Progenitor cell of endocrine pancreas (in vitro differentiated cells): ENCODE measurements at regions not wholly inside any gene's neighbourhood (a gene's known extent, or its start where the extent isn't known, plus 50 kb on each side); places are given as distances from the start of the nearest gene placed in this dataset.
A peak's percentile ranks its signal among the peaks of the same experiment; 100 is the strongest.

Experiments used
- DNase-seq: peaks from one replicate; pipeline ENCODE4 v3.0.0; 2021; ENCODE audit warnings: low spot score; ENCODE audit not compliant: unreplicated experiment
- H3K27ac Mint-ChIP-seq: 2 replicates; pipeline ENCODE4 v1.8.0; 2021; ENCODE audit warnings: mild to moderate bottlenecking, moderate library complexity, mixed read lengths
- H3K27me3 Mint-ChIP-seq: 2 replicates; pipeline ENCODE4 v1.8.0; 2021; ENCODE audit warnings: mixed read lengths
- H3K36me3 Mint-ChIP-seq: 2 replicates; pipeline ENCODE4 v1.8.0; 2022; ENCODE audit warnings: mixed read lengths; ENCODE audit not compliant: insufficient read depth
- H3K4me1 Mint-ChIP-seq: 2 replicates; pipeline ENCODE4 v1.8.0; 2021; ENCODE audit warnings: low read depth, mixed read lengths
- H3K4me3 Mint-ChIP-seq: 2 replicates; pipeline ENCODE4 v1.8.0; 2021; ENCODE audit warnings: low read depth, mild to moderate bottlenecking, moderate library complexity, mixed read lengths
- H3K9me3 Mint-ChIP-seq: 2 replicates; pipeline ENCODE4 v1.8.0; 2021; ENCODE audit warnings: low read depth, mixed read lengths
- TF ChIP-seq, protein P1 (sequence below): fragments of 200-600 bp; sonication (generic); IDR thresholded peaks from one replicate; pipeline ENCODE4 v1.5.0; 2021; ENCODE audit warnings: antibody characterized with exemption, mild to moderate bottlenecking; ENCODE audit not compliant: unreplicated experiment

DNA sequence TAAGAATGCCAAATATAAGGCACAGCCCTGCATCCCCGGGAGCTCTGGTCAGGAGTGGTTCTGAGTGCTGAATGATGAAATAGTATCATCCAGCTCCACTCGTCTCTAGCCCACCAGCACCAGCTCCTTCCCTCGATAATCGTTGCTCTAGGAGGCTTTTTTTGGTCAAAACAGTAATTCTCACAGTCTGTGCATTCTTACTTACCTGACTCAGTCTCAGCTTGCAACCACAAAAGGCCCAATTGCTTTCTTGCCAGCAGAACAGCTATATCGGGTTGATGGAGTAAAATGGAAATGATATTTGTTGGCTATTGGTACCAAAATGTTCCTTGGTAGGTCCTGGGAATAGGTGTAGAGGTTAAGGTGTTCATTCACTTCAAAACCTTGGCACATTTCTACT, 94.8 kb downstream of the BMP4 start:
- Mint-ChIP-seq H3K4me3 (no peak overlapping the region), H3K27ac (no peak overlapping the region), H3K4me1 (peaks cover 9% of the 10 kb centered on the region), H3K36me3 (no peaks in the 10 kb centered on the region), H3K9me3 (no peaks in the 10 kb centered on the region), H3K27me3 (peaks cover 4% of the 10 kb centered on the region)
- DNase-seq, result no peak
- TF ChIP-seq, protein P1, sequence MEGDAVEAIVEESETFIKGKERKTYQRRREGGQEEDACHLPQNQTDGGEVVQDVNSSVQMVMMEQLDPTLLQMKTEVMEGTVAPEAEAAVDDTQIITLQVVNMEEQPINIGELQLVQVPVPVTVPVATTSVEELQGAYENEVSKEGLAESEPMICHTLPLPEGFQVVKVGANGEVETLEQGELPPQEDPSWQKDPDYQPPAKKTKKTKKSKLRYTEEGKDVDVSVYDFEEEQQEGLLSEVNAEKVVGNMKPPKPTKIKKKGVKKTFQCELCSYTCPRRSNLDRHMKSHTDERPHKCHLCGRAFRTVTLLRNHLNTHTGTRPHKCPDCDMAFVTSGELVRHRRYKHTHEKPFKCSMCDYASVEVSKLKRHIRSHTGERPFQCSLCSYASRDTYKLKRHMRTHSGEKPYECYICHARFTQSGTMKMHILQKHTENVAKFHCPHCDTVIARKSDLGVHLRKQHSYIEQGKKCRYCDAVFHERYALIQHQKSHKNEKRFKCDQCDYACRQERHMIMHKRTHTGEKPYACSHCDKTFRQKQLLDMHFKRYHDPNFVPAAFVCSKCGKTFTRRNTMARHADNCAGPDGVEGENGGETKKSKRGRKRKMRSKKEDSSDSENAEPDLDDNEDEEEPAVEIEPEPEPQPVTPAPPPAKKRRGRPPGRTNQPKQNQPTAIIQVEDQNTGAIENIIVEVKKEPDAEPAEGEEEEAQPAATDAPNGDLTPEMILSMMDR, result no peak

DNA sequence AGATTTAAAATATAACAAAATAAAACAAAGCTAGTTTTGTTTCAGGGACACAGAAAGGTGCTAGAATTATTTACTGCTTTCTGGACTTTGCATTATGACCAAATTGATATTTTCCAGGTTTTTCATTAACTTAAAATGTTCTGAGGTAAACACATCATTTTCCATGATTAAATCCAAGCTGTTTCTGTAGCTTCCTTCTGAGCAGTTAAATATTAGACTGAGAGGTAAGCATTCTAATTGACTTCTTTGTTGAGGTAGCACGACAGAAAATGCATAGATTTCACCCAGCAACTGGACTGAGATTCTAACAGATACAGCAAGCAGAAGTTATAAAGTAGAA, 98.3 kb downstream of the BMP4 start:
- TF ChIP-seq, protein P1, result no peak
- H3K4me3 Mint-ChIP-seq, result no peak overlapping the region
- H3K9me3 Mint-ChIP-seq, result no peaks in the 10 kb centered on the region
- H3K27ac Mint-ChIP-seq, result peak overlapping the region; percentile 81
- H3K27me3 Mint-ChIP-seq, result no peaks in the 10 kb centered on the region
- no peak for DNase-seq
- peaks cover 11% of the 10 kb centered on the region for H3K4me1 Mint-ChIP-seq
- H3K36me3 Mint-ChIP-seq, result no peaks in the 10 kb centered on the region

DNA sequence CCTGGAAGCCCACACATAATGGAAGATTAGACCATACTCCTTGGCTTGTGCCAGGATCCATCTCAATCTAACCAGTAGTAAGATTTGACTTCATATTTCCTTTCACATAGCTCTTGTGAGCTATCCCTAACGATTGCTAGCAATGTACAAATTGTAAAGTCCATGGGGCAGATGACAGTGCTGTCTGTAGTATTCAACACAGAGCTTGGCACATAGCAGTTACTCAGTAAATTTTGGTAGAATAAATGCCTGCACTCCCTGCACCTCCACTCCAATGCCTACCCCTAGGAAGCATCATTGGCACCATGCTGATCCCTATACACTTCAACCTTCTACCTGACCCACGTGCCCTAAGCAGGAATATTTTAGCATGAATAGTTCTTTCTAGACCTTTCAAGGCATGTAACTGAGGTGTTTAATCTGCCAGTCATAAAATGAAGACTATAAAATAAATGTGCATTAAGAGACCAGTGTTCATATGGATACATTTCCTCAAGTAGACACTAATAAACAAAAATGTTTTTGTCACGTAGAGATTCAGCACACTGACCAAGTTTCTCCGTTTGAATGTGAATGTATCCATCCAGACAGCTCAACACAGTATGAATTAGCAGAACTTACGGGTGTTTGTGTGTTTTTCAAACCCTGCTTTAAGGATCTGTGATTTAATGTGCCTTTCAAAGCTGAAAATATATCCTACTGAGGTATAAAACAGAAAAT, 98.8 kb downstream of the BMP4 start:
- no peaks in the 10 kb centered on the region for H3K27me3 Mint-ChIP-seq
- H3K4me1 Mint-ChIP-seq, result peaks cover 11% of the 10 kb centered on the region
- H3K9me3 Mint-ChIP-seq, result no peaks in the 10 kb centered on the region
- no peak overlapping the region for H3K4me3 Mint-ChIP-seq
- TF ChIP-seq, protein P1, result no peak
- H3K27ac Mint-ChIP-seq, result no peak overlapping the region
- DNase-seq, result no peak
- H3K36me3 Mint-ChIP-seq, result no peaks in the 10 kb centered on the region

DNA sequence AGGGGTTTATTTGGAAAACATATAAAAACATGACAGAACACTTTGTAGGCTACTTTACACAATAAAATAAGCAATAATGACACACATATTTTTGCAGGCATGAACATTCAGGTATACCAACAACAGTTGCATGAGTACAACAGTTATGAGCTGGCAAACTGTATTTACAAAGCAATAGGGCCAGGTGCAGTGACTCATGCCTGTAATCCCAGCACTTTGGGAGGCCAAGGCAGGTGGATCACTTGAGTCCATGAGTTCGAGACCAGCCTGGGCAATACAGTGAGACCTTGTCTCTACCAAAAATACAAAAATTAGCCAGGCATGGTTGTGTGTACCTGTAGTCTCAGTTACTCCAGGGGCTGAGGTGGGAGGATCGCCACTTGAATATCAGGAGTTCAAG, 101.1 kb downstream of the BMP4 start:
- Mint-ChIP-seq H3K36me3 (no peaks in the 10 kb centered on the region), H3K27ac (no peak overlapping the region), H3K4me1 (peaks cover 16% of the 10 kb centered on the region)

DNA sequence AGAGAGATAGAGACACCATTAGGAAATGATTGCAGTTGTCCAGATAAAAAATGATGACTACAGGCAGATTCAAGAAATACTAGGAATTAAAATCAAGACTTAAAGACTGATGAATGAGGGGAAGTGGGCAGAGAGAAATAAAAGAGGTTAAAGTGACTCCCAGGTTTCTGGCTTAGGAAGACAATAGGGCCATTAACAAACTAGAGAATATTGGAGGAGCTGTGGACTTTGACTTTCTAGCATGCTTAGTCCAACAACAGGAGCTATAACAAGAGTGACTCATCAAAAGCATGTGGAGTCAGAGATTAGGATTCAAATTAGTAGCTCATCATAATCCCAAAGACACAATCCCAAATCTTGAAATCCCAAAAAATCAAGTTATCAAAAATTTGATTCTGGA, 101.5 kb downstream of the BMP4 start:
- Mint-ChIP-seq H3K4me1 (peaks cover 19% of the 10 kb centered on the region), H3K9me3 (no peaks in the 10 kb centered on the region), H3K4me3 (no peak overlapping the region), H3K27me3 (no peaks in the 10 kb centered on the region), H3K27ac (no peak overlapping the region), H3K36me3 (no peaks in the 10 kb centered on the region)
- DNase-seq, result no peak
- TF ChIP-seq, protein P1, result no peak

More for the DNA sequence above, 101.1 kb downstream of the BMP4 start:
- H3K4me3 Mint-ChIP-seq, result no peak overlapping the region
- no peaks in the 10 kb centered on the region for H3K27me3 Mint-ChIP-seq
- TF ChIP-seq, protein P1, result no peak
- DNase-seq, result no peak
- H3K9me3 Mint-ChIP-seq, result no peaks in the 10 kb centered on the region
